Stimulated activated CD4-positive, alpha-beta T cell treated with anti-CD3 and anti-CD28 coated beads, Interleukin-1b, Interleukin-23, amount 100 ng/mL, for 1 hour (primary cell): ENCODE measurements at regions not wholly inside any gene's neighbourhood (a gene's known extent, or its start where the extent isn't known, plus 50 kb on each side); places are given as distances from the start of the nearest gene placed in this dataset.
"Not testable (repeated sequence)": the region's sequence is repeated elsewhere in the genome, so short reads cannot be mapped to it uniquely, and the experiment has no call there.

ENCODE experiments used
- DNase-seq, 2 donors: peaks; one replicate each; pipeline ENCODE4 v3.0.0-alpha.2; 2020; ENCODE audit warnings: low read depth in 2 of 2

DNA sequence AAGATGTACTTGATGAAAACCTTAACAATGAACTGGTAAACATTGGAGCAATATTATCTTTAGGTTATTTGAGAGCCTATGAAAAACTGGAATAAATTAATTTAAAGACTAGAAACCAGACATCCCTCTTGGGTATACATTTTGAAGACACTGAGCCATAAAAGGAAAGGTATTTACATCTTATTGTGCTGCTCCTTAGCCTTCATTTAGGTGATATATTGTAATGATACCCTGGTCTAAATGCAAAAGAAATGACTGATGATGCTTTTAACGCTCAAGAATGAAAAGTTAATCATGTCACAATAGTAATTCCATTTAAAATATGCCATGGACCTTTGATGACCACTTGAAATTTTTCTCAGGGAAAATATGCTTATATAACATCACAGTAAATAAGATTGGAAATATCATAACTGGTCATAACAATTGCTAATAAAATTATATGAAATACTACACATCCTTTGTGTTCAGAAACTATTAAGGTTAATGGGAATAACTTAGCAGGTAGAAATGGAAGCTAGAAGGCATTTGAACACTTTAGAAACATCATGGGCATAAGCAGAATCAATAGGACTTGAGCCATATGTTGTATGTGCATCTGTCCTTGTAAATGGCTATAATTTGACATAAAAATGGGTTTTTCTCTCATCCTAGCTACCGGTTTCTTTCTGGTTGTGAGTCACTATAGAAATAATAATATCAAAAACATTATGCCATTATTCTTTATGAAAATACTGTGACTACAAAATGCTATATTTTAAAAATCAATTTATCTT lies 979.7 kb downstream of the RAPGEF2 start:
- DNase-seq: no peak

- no peak for DNase-seq
Observed at GRCh38 chr4:160091631-160092030, 988.8 kb downstream of the RAPGEF2 start.

DNA sequence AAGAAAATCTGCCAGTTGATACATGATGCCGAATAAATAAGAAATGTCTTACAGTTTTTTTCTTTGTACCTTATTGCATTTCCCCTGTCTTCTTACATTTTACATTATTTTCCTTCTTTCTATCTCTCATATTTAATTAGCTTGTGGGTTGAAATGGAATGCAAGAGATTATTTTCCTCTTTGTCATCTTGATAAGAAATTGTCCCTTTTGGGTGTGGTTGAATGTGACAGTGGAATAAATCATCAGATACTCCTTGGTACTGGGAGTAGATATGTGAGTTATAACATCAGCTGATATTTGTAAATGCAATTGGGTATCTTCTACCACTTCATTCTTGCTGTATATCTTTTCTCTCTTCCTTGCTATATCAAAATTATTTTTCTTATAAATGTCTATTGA lies 997.4 kb downstream of the RAPGEF2 start:
- DNase-seq: no peak

DNA sequence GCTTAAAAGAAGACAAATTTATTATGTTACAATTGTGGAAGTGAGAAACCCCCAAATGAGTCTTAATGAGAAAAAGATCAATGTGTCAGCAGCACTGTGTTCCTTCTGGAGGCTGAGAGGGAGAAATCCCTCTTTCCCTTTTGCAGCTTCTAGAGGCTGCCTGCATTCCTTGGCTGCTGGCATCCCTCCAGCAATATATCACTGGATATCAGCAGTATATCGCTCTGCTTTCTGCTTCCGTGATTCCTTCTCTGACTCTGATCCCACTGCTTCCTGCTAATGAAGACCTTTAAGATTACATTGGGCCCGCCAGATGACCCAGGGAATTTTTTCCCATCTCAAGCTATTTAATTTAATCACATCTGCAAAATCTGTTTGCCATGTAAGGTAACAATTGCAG lies 1008.0 kb downstream of the RAPGEF2 start:
- DNase-seq: no peak

GRCh38 chr4:160117686-160118085 lies 1014.8 kb downstream of the RAPGEF2 start:
- no peak for DNase-seq

DNA sequence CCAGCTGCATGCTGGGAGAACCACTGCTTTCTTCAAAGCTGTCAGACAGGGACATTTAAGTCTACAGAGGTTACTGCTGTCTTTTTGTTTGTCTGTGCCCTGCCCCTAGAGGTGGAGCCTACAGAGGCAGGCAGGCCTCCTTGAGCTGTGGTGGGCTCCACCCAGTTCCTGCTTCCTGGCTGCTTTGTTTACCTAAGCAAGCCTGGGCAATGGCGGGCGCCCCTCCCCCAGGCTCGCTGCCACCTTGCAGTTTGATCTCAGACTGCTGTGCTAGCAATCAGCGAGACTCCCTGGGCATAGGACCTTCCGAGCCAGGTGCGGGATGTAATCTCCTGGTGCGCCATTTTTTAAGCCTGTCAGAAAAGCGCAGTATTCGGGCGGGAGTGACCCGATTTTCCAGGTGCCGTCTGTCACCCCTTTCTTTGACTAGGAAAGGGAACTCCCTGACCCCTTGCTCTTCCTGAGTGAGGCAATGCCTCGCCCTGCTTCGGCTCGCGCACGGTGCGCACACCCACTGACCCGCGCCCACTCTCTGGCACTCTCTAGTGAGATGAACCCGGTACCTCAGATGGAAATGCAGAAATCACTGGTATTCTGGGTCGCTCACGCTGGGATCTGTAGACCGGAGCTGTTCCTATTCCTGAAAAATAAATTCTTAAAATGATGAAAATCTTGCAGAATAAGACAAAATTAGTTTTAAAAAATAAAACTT lies 1022.9 kb downstream of the RAPGEF2 start:
- not testable (repeated sequence) for DNase-seq

DNA sequence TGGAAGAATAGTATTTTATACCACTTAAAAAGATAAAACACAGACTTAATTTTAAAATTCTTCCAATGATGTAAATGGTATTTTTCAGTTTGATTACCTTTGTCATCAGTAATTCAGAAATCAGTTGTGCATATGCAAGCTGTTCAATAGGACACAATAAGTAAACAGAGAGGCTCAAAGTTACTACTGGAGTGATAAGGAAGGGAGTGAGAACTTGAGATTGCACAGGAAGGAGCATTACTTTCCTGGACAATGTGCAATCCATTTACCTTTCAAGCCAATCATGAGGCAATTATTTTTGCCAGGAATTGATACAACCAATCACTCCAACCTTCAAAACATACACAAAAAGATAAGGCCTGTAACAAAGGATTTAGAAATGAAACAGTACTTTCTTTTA lies 1024.3 kb downstream of the RAPGEF2 start:
- DNase-seq: no peak

GRCh38 chr4:160129439-160129838 lies 1026.6 kb downstream of the RAPGEF2 start:
- no peak for DNase-seq

- DNase-seq: no peak
Observed at GRCh38 chr4:160136021-160136420, 1033.1 kb downstream of the RAPGEF2 start.

DNA sequence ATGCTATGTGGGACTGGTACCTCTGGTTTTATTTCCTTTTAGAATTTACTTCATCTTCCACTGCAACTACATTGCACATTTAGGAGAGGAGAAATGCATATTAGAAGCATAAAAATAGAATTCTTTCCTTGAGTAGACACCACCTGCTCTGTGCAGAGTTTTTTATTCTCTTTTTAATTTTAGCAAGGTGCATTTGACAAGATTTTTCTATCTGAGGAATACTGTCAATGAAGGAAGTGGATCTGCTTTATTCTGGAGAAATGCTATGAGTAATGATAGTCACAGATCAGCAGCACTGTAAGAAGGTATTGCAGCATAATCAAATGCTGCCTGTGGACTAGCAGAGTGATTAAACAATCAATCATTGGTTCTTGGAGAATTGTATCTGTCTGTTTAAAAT lies 1038.3 kb downstream of the RAPGEF2 start:
- DNase-seq: no peak

- DNase-seq: no peak
Observed at GRCh38 chr4:160142579-160142978, 1039.7 kb downstream of the RAPGEF2 start.

DNA sequence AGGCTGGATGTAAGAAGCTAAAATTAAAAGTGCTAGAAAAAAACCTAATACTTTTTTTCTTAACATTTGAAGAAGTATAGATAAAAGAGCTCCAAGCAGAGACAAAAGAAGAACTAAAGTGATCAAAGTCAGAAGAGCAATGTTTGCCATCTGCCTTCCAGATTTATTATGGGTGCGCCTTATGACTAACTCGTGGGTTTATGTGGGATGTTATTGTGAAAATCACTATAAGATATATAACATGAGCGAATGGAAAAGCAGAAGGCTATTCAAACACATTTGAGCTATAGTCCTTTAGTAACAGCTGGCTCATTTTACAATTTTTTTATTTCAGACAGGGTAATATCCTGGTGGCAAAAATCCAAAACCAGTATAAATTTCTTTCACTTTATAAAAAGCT lies 1040.7 kb downstream of the RAPGEF2 start:
- no peak for DNase-seq

GRCh38 chr4:160159457-160159856 lies 1056.6 kb downstream of the RAPGEF2 start:
- DNase-seq: no peak

- no peak for DNase-seq
Observed at GRCh38 chr4:160161026-160161425, 1058.1 kb downstream of the RAPGEF2 start.

DNA sequence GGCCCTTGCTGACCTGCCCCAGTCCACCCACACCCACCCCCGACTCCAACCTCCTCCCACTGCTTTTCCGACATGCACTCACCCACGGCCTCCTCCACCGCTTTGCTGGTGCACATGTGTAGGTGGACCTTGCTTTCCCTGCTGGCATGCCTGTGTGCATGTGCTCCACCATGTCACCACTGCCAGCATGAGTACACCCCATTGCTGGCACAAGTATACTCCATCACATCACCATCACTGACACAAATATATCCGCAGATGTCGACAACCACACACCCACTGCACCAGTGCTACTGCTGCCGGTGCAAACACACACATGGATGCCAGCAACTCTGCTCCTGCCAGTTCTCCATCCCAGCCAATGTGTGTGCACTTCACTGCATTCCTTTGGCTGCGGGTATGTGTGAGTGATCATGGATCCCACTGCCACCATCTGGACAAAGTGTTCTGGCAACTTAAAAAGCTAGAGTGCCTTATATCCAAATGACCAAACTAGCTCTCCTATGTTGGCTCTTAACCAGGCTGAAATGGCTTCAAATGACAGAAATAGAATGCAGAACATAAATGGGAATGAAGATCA lies 1072.3 kb downstream of the RAPGEF2 start:
- no peak for DNase-seq

GRCh38 chr4:160180211-160180610 lies 1077.3 kb downstream of the RAPGEF2 start:
- DNase-seq: no peak

GRCh38 chr4:160182727-160183126 lies 1079.8 kb downstream of the RAPGEF2 start:
- DNase-seq: no peak

GRCh38 chr4:160184884-160185283 lies 1082.0 kb downstream of the RAPGEF2 start:
- DNase-seq: no peak

DNA sequence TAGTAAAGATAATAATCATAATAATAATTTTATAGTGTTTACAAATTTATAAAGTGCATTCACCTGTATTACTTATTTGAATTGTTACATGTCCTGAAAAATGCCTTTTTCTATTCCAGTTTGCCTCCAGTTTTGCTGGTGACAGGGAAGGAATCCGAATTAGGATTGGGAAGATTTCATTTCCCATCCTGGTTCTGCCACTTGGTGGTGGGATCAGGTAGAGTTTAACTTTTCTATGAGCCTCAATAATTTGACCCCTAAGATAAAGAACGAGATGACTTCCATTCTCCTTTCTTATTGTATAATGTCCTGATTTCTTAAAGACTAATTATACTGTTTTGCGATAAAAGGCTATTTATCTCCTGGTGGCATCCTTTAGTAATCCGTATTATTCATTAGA lies 1090.9 kb downstream of the RAPGEF2 start:
- no peak for DNase-seq

DNA sequence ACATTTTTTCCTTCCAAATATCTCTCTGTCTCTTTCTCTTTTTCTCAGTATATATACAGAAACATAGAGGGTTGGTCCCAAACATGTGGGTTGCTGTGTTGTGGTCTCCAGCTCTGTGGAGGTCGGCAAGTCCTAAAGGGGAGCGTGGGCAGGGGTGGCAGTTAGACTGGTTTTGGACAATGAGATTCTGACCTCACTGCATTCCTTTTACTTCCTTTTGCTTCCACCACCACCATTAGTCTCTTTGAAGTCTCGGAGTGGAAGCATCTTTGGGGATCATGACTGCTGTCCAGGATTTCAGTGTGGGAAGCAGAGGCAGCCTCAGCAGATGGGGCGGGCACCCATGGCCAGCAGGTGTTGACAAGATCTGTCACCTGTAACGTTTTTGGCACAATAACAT lies 1091.8 kb downstream of the RAPGEF2 start:
- no peak for DNase-seq

- no peak for DNase-seq
Observed at GRCh38 chr4:160202802-160203201, 1099.9 kb downstream of the RAPGEF2 start.

DNA sequence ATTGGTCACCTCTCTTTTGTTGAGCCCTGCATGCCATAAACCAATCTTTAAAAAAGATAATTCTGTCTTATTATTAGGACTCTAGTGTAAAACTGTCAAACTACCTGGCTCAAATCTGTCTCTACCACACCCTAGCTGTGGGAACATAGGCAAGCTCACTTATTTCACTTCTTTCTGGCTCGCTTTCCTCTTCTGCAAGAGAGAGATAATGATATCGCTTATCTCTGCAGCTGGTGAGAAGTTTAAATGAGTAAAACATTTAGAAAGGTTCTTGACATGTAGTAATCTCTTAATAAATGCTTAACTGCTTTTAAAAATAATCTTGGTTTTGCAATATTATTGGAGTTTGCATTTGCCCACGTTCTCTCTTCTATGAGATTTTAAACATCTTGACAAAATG lies 1109.2 kb downstream of the RAPGEF2 start:
- DNase-seq: no peak

DNA sequence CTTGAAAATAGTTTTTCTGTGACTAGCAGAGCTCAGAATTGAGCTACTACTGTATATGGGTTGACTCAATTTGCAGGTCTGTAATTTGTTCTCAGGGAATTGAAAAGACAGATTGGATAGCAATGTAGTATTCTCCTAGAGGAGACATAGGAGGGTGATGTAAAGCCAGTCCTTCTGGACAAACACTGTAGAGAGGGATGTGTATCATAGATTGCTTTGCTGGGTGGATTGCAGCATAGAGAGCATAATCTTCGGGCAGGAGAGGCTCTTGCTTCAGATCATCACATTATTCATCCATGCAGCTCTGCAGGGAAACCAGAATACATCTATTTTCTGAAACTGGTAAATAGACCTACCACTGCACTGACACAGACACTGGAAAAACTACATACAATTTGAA lies 1110.5 kb downstream of the RAPGEF2 start:
- no peak for DNase-seq
